K562 (cell line): ENCODE measurements at regions not wholly inside any gene's neighbourhood (a gene's known extent, or its start where the extent isn't known, plus 50 kb on each side); places are given as distances from the start of the nearest gene placed in this dataset.

Experiments used
- BCLAF1 ChIP-seq, 2 experiments: fragments of 450-650 bp in 1 of 2; IDR thresholded peaks; 2 replicates each; pipeline ENCODE4 v1.6.1; 2011 to 2017; ENCODE audit warnings: low read depth in 2 of 2, antibody characterized with exemption in 1 of 2, borderline replicate concordance in 1 of 2, low read length in 1 of 2, mild to moderate bottlenecking in 1 of 2, mixed read lengths in 1 of 2; ENCODE audit not compliant: control insufficient read depth in 1 of 2
- GABPA ChIP-seq: fragments of 200-800 bp; sonication (Bioruptor generic); conservative IDR thresholded peaks from 2 replicates; pipeline ENCODE4 v1.6.1; 2016; ENCODE audit warnings: low read depth, missing genetic modification characterization, missing compliant biosample characterization
- HDAC8 ChIP-seq: fragments of 450-650 bp; IDR thresholded peaks from 2 replicates; pipeline ENCODE4 v1.6.1; 2016; ENCODE audit warnings: mild to moderate bottlenecking, missing genetic modification characterization, moderate library complexity, missing compliant biosample characterization
- TF ChIP-seq, protein P1 (sequence below): sonication (generic); formaldehyde crosslinking; IDR thresholded peaks from 2 replicates; pipeline ENCODE4 v1.8.0; 2022; ENCODE audit warnings: mild to moderate bottlenecking, missing genetic modification reagents

DNA sequence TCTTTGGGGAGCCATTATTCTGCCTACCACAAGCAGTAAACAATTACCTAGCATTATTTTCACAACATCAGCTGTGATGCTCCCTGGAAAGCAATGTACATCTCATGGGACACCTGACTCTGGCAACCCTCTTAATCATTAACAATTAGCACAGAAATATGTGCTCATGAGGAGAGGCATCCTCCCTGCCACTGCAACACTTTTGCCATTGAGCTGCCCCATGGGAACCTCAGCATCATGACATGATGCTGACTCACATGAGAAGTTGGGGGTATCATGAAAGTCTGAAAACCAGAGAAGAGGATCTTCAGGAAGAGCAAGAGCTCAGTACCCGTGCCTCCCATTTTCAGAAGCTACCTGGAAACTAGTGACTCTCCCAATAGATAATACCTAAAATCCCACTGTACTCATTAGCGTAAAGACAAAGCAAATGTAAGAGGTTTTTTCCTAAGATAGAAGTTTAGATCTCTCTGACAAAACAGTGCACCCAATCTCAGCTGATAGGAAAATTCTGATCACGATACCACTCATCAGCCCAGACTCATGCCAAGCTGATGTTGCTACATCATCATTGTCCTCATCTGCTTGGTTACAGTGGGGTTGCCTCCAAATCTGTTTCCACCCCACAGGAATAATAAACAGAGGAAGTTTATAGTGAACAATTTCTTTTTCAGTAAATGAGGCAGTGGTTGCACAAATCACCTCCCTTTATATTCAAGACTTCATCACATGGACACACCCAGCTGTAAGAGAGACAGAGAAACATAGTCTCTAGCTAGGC, 244.5 kb downstream of the NR2F1-AS1 start (continued):
- TF ChIP-seq, protein P1, sequence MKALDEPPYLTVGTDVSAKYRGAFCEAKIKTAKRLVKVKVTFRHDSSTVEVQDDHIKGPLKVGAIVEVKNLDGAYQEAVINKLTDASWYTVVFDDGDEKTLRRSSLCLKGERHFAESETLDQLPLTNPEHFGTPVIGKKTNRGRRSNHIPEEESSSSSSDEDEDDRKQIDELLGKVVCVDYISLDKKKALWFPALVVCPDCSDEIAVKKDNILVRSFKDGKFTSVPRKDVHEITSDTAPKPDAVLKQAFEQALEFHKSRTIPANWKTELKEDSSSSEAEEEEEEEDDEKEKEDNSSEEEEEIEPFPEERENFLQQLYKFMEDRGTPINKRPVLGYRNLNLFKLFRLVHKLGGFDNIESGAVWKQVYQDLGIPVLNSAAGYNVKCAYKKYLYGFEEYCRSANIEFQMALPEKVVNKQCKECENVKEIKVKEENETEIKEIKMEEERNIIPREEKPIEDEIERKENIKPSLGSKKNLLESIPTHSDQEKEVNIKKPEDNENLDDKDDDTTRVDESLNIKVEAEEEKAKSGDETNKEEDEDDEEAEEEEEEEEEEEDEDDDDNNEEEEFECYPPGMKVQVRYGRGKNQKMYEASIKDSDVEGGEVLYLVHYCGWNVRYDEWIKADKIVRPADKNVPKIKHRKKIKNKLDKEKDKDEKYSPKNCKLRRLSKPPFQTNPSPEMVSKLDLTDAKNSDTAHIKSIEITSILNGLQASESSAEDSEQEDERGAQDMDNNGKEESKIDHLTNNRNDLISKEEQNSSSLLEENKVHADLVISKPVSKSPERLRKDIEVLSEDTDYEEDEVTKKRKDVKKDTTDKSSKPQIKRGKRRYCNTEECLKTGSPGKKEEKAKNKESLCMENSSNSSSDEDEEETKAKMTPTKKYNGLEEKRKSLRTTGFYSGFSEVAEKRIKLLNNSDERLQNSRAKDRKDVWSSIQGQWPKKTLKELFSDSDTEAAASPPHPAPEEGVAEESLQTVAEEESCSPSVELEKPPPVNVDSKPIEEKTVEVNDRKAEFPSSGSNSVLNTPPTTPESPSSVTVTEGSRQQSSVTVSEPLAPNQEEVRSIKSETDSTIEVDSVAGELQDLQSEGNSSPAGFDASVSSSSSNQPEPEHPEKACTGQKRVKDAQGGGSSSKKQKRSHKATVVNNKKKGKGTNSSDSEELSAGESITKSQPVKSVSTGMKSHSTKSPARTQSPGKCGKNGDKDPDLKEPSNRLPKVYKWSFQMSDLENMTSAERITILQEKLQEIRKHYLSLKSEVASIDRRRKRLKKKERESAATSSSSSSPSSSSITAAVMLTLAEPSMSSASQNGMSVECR (CRISPR knock-in tag), result no peak
- TF ChIP-seq GABPA (no peak), BCLAF1 (IDR thresholded peaks at IDR 0.05; ENCODE audit: borderline replicate concordance in 1 of 2, control insufficient read depth in 1 of 2, low read depth in 2 of 2, low read length in 1 of 2) (no peak), HDAC8 (tag) (no peak)
